AG04449 (cell line): ENCODE measurements at regions not wholly inside any gene's neighbourhood (a gene's known extent, or its start where the extent isn't known, plus 50 kb on each side); places are given as distances from the start of the nearest gene placed in this dataset.

Source experiments
- CTCF ChIA-PET: fragments of 350-600 bp; formaldehyde crosslinking; extraction: SDS; loops from one replicate; lab custom pipeline; 2021; ENCODE audit warnings: antibody characterized with exemption; lab: Yijun Ruan, JAX
- POLR2A ChIA-PET: fragments of 400-600, 350-600 bp; formaldehyde crosslinking; extraction: SDS; loops from one replicate; lab custom pipeline; 2020; ENCODE audit warnings: antibody characterized with exemption, inconsistent platforms; lab: Yijun Ruan, JAX
- DNase-seq: peaks from one replicate; pipeline ENCODE4 v3.0.0-alpha.2; 2010; ENCODE audit warnings: low read depth, low spot score
- H3K4me3 ChIP-seq: 2 replicates; pipeline ENCODE4 v1.5.1; 2011; ENCODE audit warnings: low read depth, mild to moderate bottlenecking, control low read depth, low read length
- CTCF ChIP-seq: IDR thresholded peaks from one replicate; pipeline ENCODE4 v1.5.1; 2011; ENCODE audit warnings: mild to moderate bottlenecking, moderate library complexity, low read length, control low read depth, inconsistent platforms; ENCODE audit not compliant: insufficient read depth; ENCODE audit errors: missing control alignments

DNA sequence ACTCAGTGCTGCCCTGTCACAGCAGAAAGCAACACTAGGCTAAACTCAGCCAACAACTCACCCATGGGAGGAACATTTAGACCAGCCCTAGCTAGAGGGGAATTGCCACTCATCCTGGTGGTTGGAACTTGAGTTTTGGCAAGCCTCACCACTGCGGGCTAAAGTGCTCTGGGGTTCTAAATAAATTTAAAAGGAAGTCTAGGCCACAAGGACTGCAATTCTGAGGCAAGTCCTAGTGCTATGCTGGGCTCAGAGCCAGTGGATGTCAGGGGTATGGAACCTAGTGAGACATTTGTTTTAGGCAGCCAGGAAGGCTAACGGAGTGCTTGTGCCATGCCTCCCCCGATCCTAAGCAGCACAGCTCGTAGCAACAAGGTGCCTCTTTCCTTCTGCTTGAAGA is 78.0 kb downstream of the RGS13 start:
- CTCF ChIA-PET, result no interaction called here
- POLR2A ChIA-PET, result no interaction called here

GRCh38 chr1:192724670-192725069 is 84.2 kb upstream of the RGS2 start:
- CTCF ChIA-PET, result interaction anchor here (0.9 kb wide), 1 partner anchor 247 kb away, joined by 3 read pairs; no protein-coding TSS in a partner anchor
- peak; percentile 21 for DNase-seq
- POLR2A ChIA-PET, result no interaction called here
- no peak overlapping the region for H3K4me3 ChIP-seq
- no peak for TF ChIP-seq CTCF

More for the DNA sequence above, 78.0 kb downstream of the RGS13 start:
- no peak for DNase-seq
- no peak for TF ChIP-seq CTCF
- H3K4me3 ChIP-seq, result no peak overlapping the region

- DNase-seq, result no peak
- H3K4me3 ChIP-seq, result no peak overlapping the region
- ChIA-PET CTCF (no interaction called here), POLR2A (no interaction called here)
- no peak for TF ChIP-seq CTCF
Observed at GRCh38 chr1:192726820-192727504, 81.9 kb upstream of the RGS2 start.

DNA sequence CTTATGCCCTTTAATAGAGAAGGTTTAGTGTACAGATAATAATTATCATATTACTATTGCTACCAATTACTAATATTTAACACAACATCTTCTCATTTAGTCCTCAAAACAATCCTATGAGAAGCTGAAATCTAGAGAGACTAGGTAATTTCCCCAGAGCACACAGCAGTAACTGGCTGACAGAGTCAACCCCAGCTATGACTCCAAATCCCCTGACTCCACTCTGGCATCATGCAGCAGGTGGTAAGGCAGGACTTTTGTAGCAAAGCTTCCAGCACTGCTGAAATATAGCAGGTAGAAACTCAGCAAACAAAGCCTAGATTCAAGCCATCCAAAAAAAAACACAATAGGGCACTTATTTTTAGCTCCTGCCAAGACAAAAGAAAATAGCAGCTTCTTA is 79.3 kb upstream of the RGS2 start:
- H3K4me3 ChIP-seq, result no peak overlapping the region
- CTCF ChIA-PET, result interaction anchor here (1.0 kb wide), 1 partner anchor 86 kb away, joined by 3 read pairs; no protein-coding TSS in a partner anchor
- no peak for TF ChIP-seq CTCF
- POLR2A ChIA-PET, result no interaction called here
- no peak for DNase-seq

DNA sequence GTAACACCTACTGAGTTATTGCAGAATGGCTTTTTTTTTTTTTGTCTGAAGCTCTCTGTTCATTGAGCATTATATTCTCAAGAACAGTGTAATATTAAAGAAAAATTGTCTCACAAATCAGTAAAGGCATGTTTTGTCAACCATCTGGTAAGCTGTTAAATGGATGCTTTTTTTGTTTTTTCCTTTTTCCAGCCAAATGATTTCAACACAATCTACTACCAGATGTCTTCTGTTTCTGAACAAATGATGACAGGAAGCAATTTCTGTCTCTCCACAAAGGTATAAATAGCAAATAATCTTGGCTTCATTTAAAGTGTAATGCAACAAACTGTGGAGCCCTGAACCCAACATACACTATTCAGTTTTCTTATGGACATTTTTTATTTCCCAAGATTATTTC is 78.6 kb upstream of the RGS2 start:
- CTCF ChIA-PET, result interaction anchor here (1.0 kb wide), 1 partner anchor 87 kb away, joined by 3 read pairs; no protein-coding TSS in a partner anchor
- TF ChIP-seq CTCF, result no peak
- no peak overlapping the region for H3K4me3 ChIP-seq
- no peak for DNase-seq
- POLR2A ChIA-PET, result no interaction called here

DNA sequence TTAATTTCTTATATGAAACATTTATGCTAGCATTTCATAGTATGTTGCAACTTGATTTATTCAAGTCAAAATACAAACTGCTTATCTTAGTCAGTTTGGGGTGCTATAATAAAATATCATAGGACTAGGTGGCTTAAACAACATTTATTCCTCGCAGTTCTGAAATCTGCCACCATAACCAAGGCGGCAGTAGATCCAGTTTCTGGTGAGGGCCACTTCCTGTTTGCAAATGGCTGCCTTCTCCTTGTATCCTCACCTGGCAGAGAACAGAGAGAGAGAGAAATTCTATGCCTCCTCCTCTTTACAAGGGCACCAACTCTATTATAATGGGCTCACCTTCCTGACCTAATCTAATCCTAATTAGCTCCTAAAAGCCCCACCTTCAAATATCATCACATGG is 76.1 kb upstream of the RGS2 start:
- TF ChIP-seq CTCF, result no peak
- CTCF ChIA-PET, result no interaction called here
- no peak overlapping the region for H3K4me3 ChIP-seq
- DNase-seq, result no peak
- POLR2A ChIA-PET, result no interaction called here
